ENCODE measurements at regions not wholly inside any gene's neighbourhood (a gene's known extent, or its start where the extent isn't known, plus 50 kb on each side); places are given as distances from the start of the nearest gene placed in this dataset.

- H3K9me3 Mint-ChIP-seq (ENCODE audit: low read depth) = peaks cover 22% of the 10 kb centered on the region
- H3K4me3 Mint-ChIP-seq (ENCODE audit: unreplicated experiment) = no peak overlapping the region
- no peaks in the 10 kb centered on the region for H3K4me1 Mint-ChIP-seq (ENCODE audit: low read depth)
- DNase-seq (ENCODE audit: low spot score) = no peak
- TF ChIP-seq CTCF (IDR thresholded peaks at IDR 0.05) = no peak
- H3K36me3 Mint-ChIP-seq (ENCODE audit: low read depth) = peaks cover 3% of the 10 kb centered on the region
- H3K27me3 Mint-ChIP-seq (ENCODE audit: low read depth) = peaks cover 7% of the 10 kb centered on the region
- no peak overlapping the region for H3K27ac Mint-ChIP-seq (ENCODE audit: unreplicated experiment)
Measured at GRCh38 chr7:157086508-157087187, 52.1 kb upstream of the UBE3C start.

DNA sequence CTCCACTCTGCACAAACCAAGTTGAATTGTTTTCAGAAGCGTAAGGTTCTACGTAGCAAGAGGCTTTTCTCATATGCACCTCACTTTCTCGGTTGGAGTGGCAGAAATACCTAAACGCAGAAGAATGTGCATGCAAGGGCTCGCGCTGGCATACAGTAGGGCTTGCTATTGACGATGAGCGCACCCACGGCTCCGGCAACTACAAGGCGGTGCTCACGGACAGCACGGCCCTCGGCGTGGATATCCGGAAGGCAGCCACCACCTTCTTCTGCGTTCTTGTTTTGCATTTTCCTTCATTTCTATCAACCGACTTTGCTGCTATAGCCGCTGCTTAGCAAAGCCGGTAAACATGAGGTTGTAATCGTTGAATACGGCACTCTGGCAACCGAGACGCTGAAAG, 51.1 kb upstream of the UBE3C start:
- Mint-ChIP-seq H3K36me3 (ENCODE audit: low read depth) (peaks cover 3% of the 10 kb centered on the region), H3K4me1 (ENCODE audit: low read depth) (no peaks in the 10 kb centered on the region), H3K27ac (ENCODE audit: unreplicated experiment) (no peak overlapping the region)

DNA sequence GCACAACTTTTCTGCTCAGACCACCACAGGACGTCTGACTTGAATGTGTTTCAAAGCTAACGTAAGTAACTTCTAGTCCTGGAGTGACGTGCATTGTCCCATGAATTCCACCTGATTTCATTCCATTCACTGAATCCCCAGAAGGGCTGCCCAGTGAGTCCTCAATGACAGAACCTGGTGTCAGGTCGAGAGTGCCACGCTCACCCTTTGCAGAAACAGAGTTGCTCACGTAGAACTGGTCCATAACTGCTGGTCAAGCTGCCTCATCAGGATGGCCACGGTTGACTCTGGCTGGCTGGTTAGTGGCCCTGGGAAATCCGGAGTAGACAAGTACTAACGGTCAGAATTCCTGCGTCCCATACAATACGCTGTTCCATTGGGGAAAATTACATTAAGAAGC, 50.6 kb upstream of the UBE3C start:
- H3K9me3 Mint-ChIP-seq (ENCODE audit: low read depth) = peaks cover 11% of the 10 kb centered on the region
- H3K27me3 Mint-ChIP-seq (ENCODE audit: low read depth) = peaks cover 6% of the 10 kb centered on the region
- TF ChIP-seq CTCF (IDR thresholded peaks at IDR 0.05) = no peak
- H3K27ac Mint-ChIP-seq (ENCODE audit: unreplicated experiment) = no peak overlapping the region
- H3K4me3 Mint-ChIP-seq (ENCODE audit: unreplicated experiment) = no peak overlapping the region
- DNase-seq (ENCODE audit: low spot score) = no peak
- H3K4me1 Mint-ChIP-seq (ENCODE audit: low read depth) = no peaks in the 10 kb centered on the region
- peaks cover 3% of the 10 kb centered on the region for H3K36me3 Mint-ChIP-seq (ENCODE audit: low read depth)

More for the DNA sequence above, 51.1 kb upstream of the UBE3C start:
- Mint-ChIP-seq H3K27me3 (ENCODE audit: low read depth) (peaks cover 7% of the 10 kb centered on the region), H3K9me3 (ENCODE audit: low read depth) (peaks cover 16% of the 10 kb centered on the region), H3K4me3 (ENCODE audit: unreplicated experiment) (no peak overlapping the region)
- no peak for TF ChIP-seq CTCF (IDR thresholded peaks at IDR 0.05)
- no peak for DNase-seq (ENCODE audit: low spot score)
